Right atrium auricular region (tissue), 2 donors: ENCODE measurements at regions not wholly inside any gene's neighbourhood (a gene's known extent, or its start where the extent isn't known, plus 50 kb on each side); places are given as distances from the start of the nearest gene placed in this dataset.

Source experiments
- DNase-seq: peaks from one replicate; pipeline ENCODE4 v3.0.0-alpha.2; 2019; ENCODE audit warnings: low spot score
- H3K27ac ChIP-seq, 2 donors: fragments of 200-600 bp; sonication (generic); 1 replicate in 1 of 2; 2 replicates in 1 of 2; pipeline ENCODE4 v1.5.1; 2016 to 2019
- H3K27me3 ChIP-seq, 2 donors: fragments of 200-600 bp; sonication (generic); one replicate each; pipeline versions ENCODE4 v1.5.1 to v1.6.0; 2017 to 2019
- H3K36me3 ChIP-seq: fragments of 200-600 bp; sonication (generic); one replicate; pipeline ENCODE4 v1.5.1; 2016
- H3K4me1 ChIP-seq, 2 donors: fragments of 200-600 bp; sonication (generic); one replicate each; pipeline versions ENCODE4 v1.5.1 to v1.6.0; 2017 to 2019
- H3K4me3 ChIP-seq, 2 donors: fragments of 200-600 bp; sonication (generic); 1 replicate in 1 of 2; 2 replicates in 1 of 2; pipeline ENCODE4 v1.5.1; 2017 to 2019; ENCODE audit warnings: mild to moderate bottlenecking in 1 of 2, moderate library complexity in 1 of 2
- H3K9me3 ChIP-seq, 2 donors: fragments of 200-600 bp; sonication (generic); one replicate each; pipeline ENCODE4 v1.5.1; 2019
- CTCF ChIP-seq, 2 donors: fragments of 200-600 bp; sonication (generic); IDR thresholded peaks; one replicate each; pipeline ENCODE4 v1.5.1; 2019; ENCODE audit warnings: antibody characterized with exemption in 2 of 2

- no peaks in the 10 kb centered on the region for H3K4me1 ChIP-seq
- H3K27me3 ChIP-seq = no peaks in the 10 kb centered on the region
- no peaks in the 10 kb centered on the region for H3K9me3 ChIP-seq
- DNase-seq = no peak
- no peak overlapping the region for H3K27ac ChIP-seq
- TF ChIP-seq CTCF (IDR thresholded peaks at IDR 0.05) = no peak
- H3K36me3 ChIP-seq = no peaks in the 10 kb centered on the region
- no peak overlapping the region for H3K4me3 ChIP-seq
Measured at GRCh38 chr1:90613371-90613770, 103.7 kb downstream of the BARHL2 start.

GRCh38 chr1:90612033-90612432, 105.1 kb downstream of the BARHL2 start:
- DNase-seq = no peak
- H3K36me3 ChIP-seq = no peaks in the 10 kb centered on the region
- H3K4me3 ChIP-seq = no peak overlapping the region
- H3K4me1 ChIP-seq = no peaks in the 10 kb centered on the region
- H3K9me3 ChIP-seq = no peaks in the 10 kb centered on the region
- no peak overlapping the region for H3K27ac ChIP-seq
- no peaks in the 10 kb centered on the region for H3K27me3 ChIP-seq
- no peak for TF ChIP-seq CTCF (IDR thresholded peaks at IDR 0.05)

- TF ChIP-seq CTCF (IDR thresholded peaks at IDR 0.05) = no peak
Measured at GRCh38 chr1:90607736-90608135, 109.4 kb downstream of the BARHL2 start.

GRCh38 chr1:90605070-90605469, 112.0 kb downstream of the BARHL2 start:
- no peak overlapping the region for H3K27ac ChIP-seq
- DNase-seq = no peak

More at GRCh38 chr1:90607736-90608135, 109.4 kb downstream of the BARHL2 start:
- H3K9me3 ChIP-seq = no peaks in the 10 kb centered on the region
- no peaks in the 10 kb centered on the region for H3K4me1 ChIP-seq
- no peaks in the 10 kb centered on the region for H3K36me3 ChIP-seq
- no peak overlapping the region for H3K4me3 ChIP-seq
- no peak overlapping the region for H3K27ac ChIP-seq
- no peaks in the 10 kb centered on the region for H3K27me3 ChIP-seq
- no peak for DNase-seq

GRCh38 chr1:90593312-90593711, 123.8 kb downstream of the BARHL2 start:
- Histone ChIP-seq H3K4me1 (no peaks in the 10 kb centered on the region), H3K9me3 (peaks cover 0 to 21% of the 10 kb centered on the region in 2 donors), H3K27me3 (no peaks in the 10 kb centered on the region), H3K27ac (no peak overlapping the region), H3K36me3 (no peaks in the 10 kb centered on the region), H3K4me3 (no peak overlapping the region)
- no peak for DNase-seq
- no peak for TF ChIP-seq CTCF (IDR thresholded peaks at IDR 0.05)

More at GRCh38 chr1:90605070-90605469, 112.0 kb downstream of the BARHL2 start:
- H3K27me3 ChIP-seq = no peaks in the 10 kb centered on the region
- H3K4me1 ChIP-seq = no peaks in the 10 kb centered on the region
- no peak overlapping the region for H3K4me3 ChIP-seq
- H3K9me3 ChIP-seq = no peaks in the 10 kb centered on the region
- TF ChIP-seq CTCF (IDR thresholded peaks at IDR 0.05) = no peak
- no peaks in the 10 kb centered on the region for H3K36me3 ChIP-seq

GRCh38 chr1:90591970-90592356, 125.1 kb downstream of the BARHL2 start:
- no peak for DNase-seq
- Histone ChIP-seq H3K27ac (no peak overlapping the region), H3K27me3 (no peaks in the 10 kb centered on the region), H3K4me1 (no peaks in the 10 kb centered on the region), H3K9me3 (peaks cover 0 to 15% of the 10 kb centered on the region in 2 donors), H3K36me3 (no peaks in the 10 kb centered on the region), H3K4me3 (no peak overlapping the region)
- no peak for TF ChIP-seq CTCF (IDR thresholded peaks at IDR 0.05)
